Ascending aorta (tissue), 2 donors: ENCODE measurements at regions not wholly inside any gene's neighbourhood (a gene's known extent, or its start where the extent isn't known, plus 50 kb on each side); places are given as distances from the start of the nearest gene placed in this dataset.

Experiments
- DNase-seq, 2 donors: peaks; one replicate each; pipeline ENCODE4 v3.0.0-alpha.2; 2019; ENCODE audit warnings: low spot score in 2 of 2
- H3K27ac ChIP-seq, 2 donors: fragments of 200-600 bp; sonication (generic); one replicate each; pipeline ENCODE4 v1.5.1; 2016 to 2017; ENCODE audit warnings: mild to moderate bottlenecking in 1 of 2
- H3K27me3 ChIP-seq: fragments of 200-600 bp; sonication (generic); one replicate; pipeline ENCODE4 v1.5.1; 2017
- H3K36me3 ChIP-seq, 2 donors: fragments of 200-600 bp; sonication (generic); one replicate each; pipeline ENCODE4 v1.5.1; 2016
- H3K4me1 ChIP-seq, 2 donors: fragments of 200-600 bp; sonication (generic); one replicate each; pipeline ENCODE4 v1.5.1; 2016 to 2017; ENCODE audit warnings: mild to moderate bottlenecking in 1 of 2
- H3K4me3 ChIP-seq, 2 donors: fragments of 200-600 bp; sonication (generic); one replicate each; pipeline ENCODE4 v1.5.1; 2016 to 2017; ENCODE audit warnings: mild to moderate bottlenecking in 1 of 2
- H3K9me3 ChIP-seq, 2 donors: fragments of 200-600 bp; sonication (generic); one replicate each; pipeline ENCODE4 v1.5.1; 2016
- CTCF ChIP-seq, 3 experiments: fragments of 200-600 bp in 2 of 3; fragments of 450-650 bp in 1 of 3; sonication (generic) in 2 of 3; IDR thresholded peaks; one replicate each; pipeline ENCODE4 v1.5.1; 2016 to 2019; ENCODE audit warnings: antibody characterized with exemption in 3 of 3, mild to moderate bottlenecking in 1 of 3, moderate library complexity in 1 of 3
- intact Hi-C: fragments of 100-400 bp; cut with DNase I; formaldehyde crosslinking; loops from one replicate; pipeline ENCODE4 v1.15.1; 2023

- Histone ChIP-seq H3K4me1 (no peaks in the 10 kb centered on the region), H3K27ac (no peak overlapping the region), H3K27me3 (no peaks in the 10 kb centered on the region), H3K9me3 (no peaks in the 10 kb centered on the region), H3K4me3 (no peak overlapping the region), H3K36me3 (no peaks in the 10 kb centered on the region)
- intact Hi-C loops, result no loop called here
- no peak for TF ChIP-seq CTCF (IDR thresholded peaks at IDR 0.05)
- DNase-seq, result no peak
Observed at GRCh38 chr2:83784315-83784714, 674.8 kb downstream of the SUCLG1 start.

GRCh38 chr2:83782122-83782521 is 677.0 kb downstream of the SUCLG1 start:
- H3K4me3 ChIP-seq, result no peak overlapping the region
- no peaks in the 10 kb centered on the region for H3K36me3 ChIP-seq
- no peaks in the 10 kb centered on the region for H3K4me1 ChIP-seq
- intact Hi-C loops, result no loop called here
- no peak for TF ChIP-seq CTCF (IDR thresholded peaks at IDR 0.05)
- DNase-seq, result no peak
- no peaks in the 10 kb centered on the region for H3K27me3 ChIP-seq
- no peak overlapping the region for H3K27ac ChIP-seq
- H3K9me3 ChIP-seq, result no peaks in the 10 kb centered on the region

- no peak for TF ChIP-seq CTCF (IDR thresholded peaks at IDR 0.05)
- DNase-seq, result no peak
- no peak overlapping the region for H3K4me3 ChIP-seq
- intact Hi-C loops, result no loop called here
- H3K27me3 ChIP-seq, result no peaks in the 10 kb centered on the region
- H3K4me1 ChIP-seq, result no peaks in the 10 kb centered on the region
- no peaks in the 10 kb centered on the region for H3K36me3 ChIP-seq
- H3K9me3 ChIP-seq, result peaks cover 0 to 15% of the 10 kb centered on the region in 2 donors
- no peak overlapping the region for H3K27ac ChIP-seq
Observed at GRCh38 chr2:83764447-83765005, 694.6 kb downstream of the SUCLG1 start.

- no peak for DNase-seq
- no peaks in the 10 kb centered on the region for H3K9me3 ChIP-seq
- intact Hi-C loops, result no loop called here
- H3K36me3 ChIP-seq, result no peaks in the 10 kb centered on the region
- H3K27ac ChIP-seq, result no peak overlapping the region
- H3K4me1 ChIP-seq, result no peaks in the 10 kb centered on the region
- no peak overlapping the region for H3K4me3 ChIP-seq
- no peak for TF ChIP-seq CTCF (IDR thresholded peaks at IDR 0.05)
- no peaks in the 10 kb centered on the region for H3K27me3 ChIP-seq
Observed at GRCh38 chr2:83757329-83757728, 701.8 kb downstream of the SUCLG1 start.

- Histone ChIP-seq H3K27me3 (no peaks in the 10 kb centered on the region), H3K9me3 (no peaks in the 10 kb centered on the region), H3K4me3 (no peak overlapping the region), H3K36me3 (no peaks in the 10 kb centered on the region), H3K27ac (no peak overlapping the region), H3K4me1 (no peaks in the 10 kb centered on the region)
- no peak for DNase-seq
- no peak for TF ChIP-seq CTCF (IDR thresholded peaks at IDR 0.05)
- intact Hi-C loops, result no loop called here
Observed at GRCh38 chr2:83756219-83756618, 702.9 kb downstream of the SUCLG1 start.

- no peaks in the 10 kb centered on the region for H3K9me3 ChIP-seq
- TF ChIP-seq CTCF (IDR thresholded peaks at IDR 0.05), result no peak
- no peaks in the 10 kb centered on the region for H3K4me1 ChIP-seq
- no peaks in the 10 kb centered on the region for H3K36me3 ChIP-seq
- H3K27ac ChIP-seq, result no peak overlapping the region
- H3K27me3 ChIP-seq, result no peaks in the 10 kb centered on the region
- no peak overlapping the region for H3K4me3 ChIP-seq
- no peak for DNase-seq
- intact Hi-C loops, result no loop called here
Observed at GRCh38 chr2:83747141-83747540, 711.9 kb downstream of the SUCLG1 start.
